HCT116 (cell line): ENCODE measurements at regions not wholly inside any gene's neighbourhood (a gene's known extent, or its start where the extent isn't known, plus 50 kb on each side); places are given as distances from the start of the nearest gene placed in this dataset.

Source experiments
- ATAC-seq: fragments of 200-7000 bp; cut with Tn5 transposase; 2 replicates; pipeline ENCODE4 v1.9.1; 2020; ENCODE audit warnings: mild to moderate bottlenecking, moderate library complexity
- BruUV-seq: library from RNA; stranded (reverse); fragments of 400-500 nt; replicated peaks from 2 replicates; lab custom pipeline; 2021; lab: Mats Ljungman, UMichigan
- CTCF ChIA-PET: fragments of 300-600 bp; sonication (Branson Sonifier 250); formaldehyde crosslinking; loops from one replicate; lab custom pipeline; 2021; ENCODE audit warnings: antibody characterized with exemption; lab: Charles Lee
- POLR2A ChIA-PET: fragments of 300-600, 350-600 bp; sonication (Branson Sonifier 250); formaldehyde crosslinking; loops from one replicate; lab custom pipeline; 2021; ENCODE audit warnings: antibody characterized with exemption; lab: Charles Lee
- RAD21 ChIA-PET, 2 experiments: fragments of 300-600 bp; sonication (Branson Sonifier 250); formaldehyde crosslinking; loops; one replicate each; lab custom pipeline; 2023; ENCODE audit warnings: low total read pairs in 2 of 2; ENCODE audit not compliant: uncharacterized antibody in 2 of 2, unreplicated experiment in 2 of 2, low non-redundant PET in 1 of 2; lab: Charles Lee
- DNase-seq: peaks from one replicate; pipeline ENCODE4 v3.0.0-alpha.2; 2010; ENCODE audit warnings: low read depth, low spot score
- H2AFZ ChIP-seq: fragments of 200-600 bp; shearing (Covaris generic), sonication (generic); 2 replicates; pipeline ENCODE4 v1.6.1; 2017; ENCODE audit warnings: low read depth, mixed run types, mixed read lengths, antibody characterized with exemption, low read length; ENCODE audit not compliant: poor library complexity, severe bottlenecking
- H3K27ac ChIP-seq: 2 replicates; pipeline ENCODE4 v1.5.1; 2012; ENCODE audit warnings: low read depth, low read length
- H3K27me3 ChIP-seq: fragments of 200-600 bp; sonication (generic); 2 replicates; pipeline ENCODE4 v1.6.1; 2016; ENCODE audit warnings: mixed run types, low read length, mixed read lengths; ENCODE audit not compliant: insufficient read depth
- H3K36me3 ChIP-seq, 2 experiments: fragments of 200-500 bp in 1 of 2; fragments of 200-600 bp in 1 of 2; sonication (Bioruptor generic) in 1 of 2; sonication (generic) in 1 of 2; 2 replicates each; pipeline versions ENCODE4 v1.5.1 to v1.6.1; 2014 to 2016; ENCODE audit warnings: low read length in 2 of 2, inconsistent platforms in 1 of 2, mixed read lengths in 1 of 2, mixed run types in 1 of 2; ENCODE audit not compliant: insufficient read depth in 2 of 2, control insufficient read depth in 1 of 2
- H3K4me1 ChIP-seq, 2 experiments: fragments of 200-600 bp in 1 of 2; sonication (generic) in 1 of 2; 2 replicates each; pipeline versions ENCODE4 v1.5.1 to v1.6.1; 2012 to 2017; ENCODE audit warnings: low read length in 2 of 2, inconsistent platforms in 1 of 2, mild to moderate bottlenecking in 1 of 2, mixed read lengths in 1 of 2, mixed run types in 1 of 2, moderate library complexity in 1 of 2; ENCODE audit not compliant: insufficient read depth in 2 of 2, control insufficient read depth in 1 of 2
- H3K4me2 ChIP-seq: fragments of 200-600 bp; sonication (generic); 2 replicates; pipeline ENCODE4 v1.6.1; 2017; ENCODE audit warnings: mixed run types, low read length, mixed read lengths
- H3K4me3 ChIP-seq, 2 experiments: fragments of 200-600 bp in 1 of 2; sonication (generic) in 1 of 2; replicated peaks in 1 of 2; 2 replicates each; pipeline ENCODE4 v1.5.1; 2011 to 2016; ENCODE audit warnings: low read length in 2 of 2, control low read depth in 1 of 2, low read depth in 1 of 2, mild to moderate bottlenecking in 1 of 2, mixed read lengths in 1 of 2, mixed run types in 1 of 2
- H3K79me2 ChIP-seq: fragments of 200-600 bp; sonication (generic); 2 replicates; pipeline ENCODE4 v1.6.1; 2017; ENCODE audit warnings: mild to moderate bottlenecking, mixed run types, low read length, moderate library complexity, mixed read lengths; ENCODE audit not compliant: insufficient read depth
- H3K9ac ChIP-seq: fragments of 200-600 bp; sonication (generic); 2 replicates; pipeline ENCODE4 v1.6.1; 2016; ENCODE audit warnings: low read length, mixed read lengths
- H3K9me2 ChIP-seq: fragments of 200-600 bp; sonication (generic), shearing (Covaris generic); 2 replicates; pipeline ENCODE4 v1.6.1; 2017; ENCODE audit warnings: mixed run types, mild to moderate bottlenecking, moderate library complexity; ENCODE audit not compliant: insufficient read depth
- H3K9me3 ChIP-seq, 2 experiments: fragments of 200-500 bp in 1 of 2; fragments of 200-600 bp in 1 of 2; sonication (Bioruptor generic) in 1 of 2; sonication (generic) in 1 of 2; 2 replicates each; pipeline ENCODE4 v1.6.1; 2014 to 2017; ENCODE audit warnings: low read length in 2 of 2, mixed read lengths in 2 of 2, inconsistent platforms in 1 of 2, low read depth in 1 of 2, mild to moderate bottlenecking in 1 of 2, mixed run types in 1 of 2, moderate library complexity in 1 of 2; ENCODE audit not compliant: control insufficient read depth in 1 of 2, insufficient read depth in 1 of 2
- H4K20me1 ChIP-seq: fragments of 200-600 bp; sonication (generic), shearing (Covaris generic); 2 replicates; pipeline ENCODE4 v1.6.1; 2017; ENCODE audit warnings: mixed run types, mild to moderate bottlenecking, moderate library complexity; ENCODE audit not compliant: insufficient read depth
- CEBPB ChIP-seq: IDR thresholded peaks from 2 replicates; pipeline ENCODE4 v1.6.1; 2012; ENCODE audit warnings: low read depth
- EGR1 ChIP-seq: IDR thresholded peaks from 2 replicates; pipeline ENCODE4 v1.6.1; 2012; ENCODE audit warnings: low read depth
- EZH2phosphoT487 ChIP-seq: fragments of 200-600 bp; IDR thresholded peaks from 2 replicates; pipeline ENCODE4 v1.6.1; 2018; ENCODE audit warnings: antibody characterized with exemption, borderline replicate concordance
- POLR2A ChIP-seq: IDR thresholded peaks from 2 replicates; pipeline ENCODE4 v1.7.0; 2011; ENCODE audit warnings: borderline replicate concordance; ENCODE audit not compliant: insufficient read depth, insufficient read length; ENCODE audit errors: extremely low read depth
- POLR2AphosphoS5 ChIP-seq: IDR thresholded peaks from 2 replicates; pipeline ENCODE4 v1.6.1; 2011; ENCODE audit warnings: mild to moderate bottlenecking, low read depth, low read length, moderate library complexity
- RAD21 ChIP-seq: IDR thresholded peaks from 2 replicates; pipeline ENCODE4 v1.6.1; 2012; ENCODE audit warnings: low read depth, mild to moderate bottlenecking
- SIN3A ChIP-seq: IDR thresholded peaks from 2 replicates; pipeline ENCODE4 v1.6.1; 2012; ENCODE audit warnings: low read depth
- SP1 ChIP-seq: IDR thresholded peaks from 2 replicates; pipeline ENCODE4 v1.6.1; 2012; ENCODE audit warnings: low read depth
- TCF7L2 ChIP-seq: IDR thresholded peaks from 2 replicates; pipeline ENCODE4 v1.7.0; 2011; ENCODE audit warnings: borderline replicate concordance, inconsistent platforms; ENCODE audit not compliant: insufficient read depth, insufficient read length; ENCODE audit errors: extremely low read depth
- YY1 ChIP-seq: IDR thresholded peaks from 2 replicates; pipeline ENCODE4 v1.6.1; 2011; ENCODE audit warnings: low read length, low read depth, moderate library complexity, mild to moderate bottlenecking; ENCODE audit not compliant: insufficient replicate concordance; ENCODE audit errors: extremely low read depth
- ZFX ChIP-seq: fragments of 450-650 bp; IDR thresholded peaks from 2 replicates; pipeline ENCODE4 v1.6.1; 2017
- ZNF274 ChIP-seq: fragments of 200-500 bp; sonication (Bioruptor generic); IDR thresholded peaks from 2 replicates; pipeline ENCODE4 v1.6.1; 2014; ENCODE audit warnings: mild to moderate bottlenecking, low read depth, low read length, inconsistent platforms
- intact Hi-C: fragments of 100-400 bp; cut with micrococcal nuclease; formaldehyde crosslinking; loops from 2 replicates; pipeline ENCODE4 v1.10.0; 2022
- TF ChIP-seq, protein P1 (sequence below): IDR thresholded peaks from 2 replicates; pipeline ENCODE4 v1.6.1; 2011; ENCODE audit warnings: mild to moderate bottlenecking, low read length, moderate library complexity; ENCODE audit not compliant: insufficient replicate concordance; ENCODE audit errors: extremely low read depth
- TF ChIP-seq, protein P2 (sequence below): IDR thresholded peaks from 2 replicates; pipeline ENCODE4 v1.6.1; 2012
- TF ChIP-seq, protein P3 (sequence below): IDR thresholded peaks from 2 replicates; pipeline ENCODE4 v1.6.1; 2012
- TF ChIP-seq, protein P4 (sequence below): IDR thresholded peaks from 2 replicates; pipeline ENCODE4 v1.6.1; 2012; ENCODE audit warnings: low read depth

DNA sequence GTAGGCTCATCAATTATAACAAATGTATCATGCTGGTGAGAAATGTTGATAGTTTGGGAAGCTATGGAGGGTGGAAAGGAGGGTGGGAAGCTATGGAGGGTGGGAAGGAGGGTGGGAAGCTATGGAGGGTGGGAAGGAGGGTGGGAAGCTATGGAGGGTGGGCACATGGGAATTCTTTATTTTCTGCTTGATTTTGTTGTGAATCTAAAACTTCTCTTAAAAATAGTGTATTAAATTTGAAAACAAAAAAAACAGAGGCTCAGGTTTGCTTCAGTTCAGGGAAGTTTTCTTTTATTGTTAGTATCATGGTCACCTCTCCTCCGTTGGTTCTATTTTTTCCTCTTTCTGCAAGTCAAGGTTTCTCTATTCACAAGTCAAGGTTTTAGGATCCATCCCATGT, 106.4 kb downstream of the SOD2 start:
- Histone ChIP-seq H3K4me2 (no peak overlapping the region), H3K4me1 (no peaks in the 10 kb centered on the region), H3K9me2 (no peaks in the 10 kb centered on the region), H3K9me3 (no peaks in the 10 kb centered on the region), H3K79me2 (no peaks in the 10 kb centered on the region), H3K27ac (no peak overlapping the region), H2AFZ (no peak overlapping the region), H3K36me3 (no peaks in the 10 kb centered on the region), H3K9ac (no peak overlapping the region), H3K27me3 (no peaks in the 10 kb centered on the region)
- intact Hi-C loops = no loop called here
- no TSS peak for BruUV-seq
- ChIA-PET CTCF (no interaction called here), RAD21 (no interaction called here)
- TF ChIP-seq ZNF274 (no peak), CEBPB (no peak), POLR2A (no peak), POLR2AphosphoS5 (no peak), EZH2phosphoT487 (no peak), YY1 (no peak), SIN3A (no peak), SP1 (no peak), EGR1 (no peak), ZFX (no peak), RAD21 (no peak), TCF7L2 (no peak)
- TF ChIP-seq, protein P1, sequence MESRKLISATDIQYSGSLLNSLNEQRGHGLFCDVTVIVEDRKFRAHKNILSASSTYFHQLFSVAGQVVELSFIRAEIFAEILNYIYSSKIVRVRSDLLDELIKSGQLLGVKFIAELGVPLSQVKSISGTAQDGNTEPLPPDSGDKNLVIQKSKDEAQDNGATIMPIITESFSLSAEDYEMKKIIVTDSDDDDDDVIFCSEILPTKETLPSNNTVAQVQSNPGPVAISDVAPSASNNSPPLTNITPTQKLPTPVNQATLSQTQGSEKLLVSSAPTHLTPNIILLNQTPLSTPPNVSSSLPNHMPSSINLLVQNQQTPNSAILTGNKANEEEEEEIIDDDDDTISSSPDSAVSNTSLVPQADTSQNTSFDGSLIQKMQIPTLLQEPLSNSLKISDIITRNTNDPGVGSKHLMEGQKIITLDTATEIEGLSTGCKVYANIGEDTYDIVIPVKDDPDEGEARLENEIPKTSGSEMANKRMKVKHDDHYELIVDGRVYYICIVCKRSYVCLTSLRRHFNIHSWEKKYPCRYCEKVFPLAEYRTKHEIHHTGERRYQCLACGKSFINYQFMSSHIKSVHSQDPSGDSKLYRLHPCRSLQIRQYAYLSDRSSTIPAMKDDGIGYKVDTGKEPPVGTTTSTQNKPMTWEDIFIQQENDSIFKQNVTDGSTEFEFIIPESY = no peak
- TF ChIP-seq, protein P2, sequence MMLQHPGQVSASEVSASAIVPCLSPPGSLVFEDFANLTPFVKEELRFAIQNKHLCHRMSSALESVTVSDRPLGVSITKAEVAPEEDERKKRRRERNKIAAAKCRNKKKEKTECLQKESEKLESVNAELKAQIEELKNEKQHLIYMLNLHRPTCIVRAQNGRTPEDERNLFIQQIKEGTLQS = no peak
- TF ChIP-seq, protein P3, sequence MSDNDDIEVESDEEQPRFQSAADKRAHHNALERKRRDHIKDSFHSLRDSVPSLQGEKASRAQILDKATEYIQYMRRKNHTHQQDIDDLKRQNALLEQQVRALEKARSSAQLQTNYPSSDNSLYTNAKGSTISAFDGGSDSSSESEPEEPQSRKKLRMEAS = no peak
- TF ChIP-seq, protein P4, sequence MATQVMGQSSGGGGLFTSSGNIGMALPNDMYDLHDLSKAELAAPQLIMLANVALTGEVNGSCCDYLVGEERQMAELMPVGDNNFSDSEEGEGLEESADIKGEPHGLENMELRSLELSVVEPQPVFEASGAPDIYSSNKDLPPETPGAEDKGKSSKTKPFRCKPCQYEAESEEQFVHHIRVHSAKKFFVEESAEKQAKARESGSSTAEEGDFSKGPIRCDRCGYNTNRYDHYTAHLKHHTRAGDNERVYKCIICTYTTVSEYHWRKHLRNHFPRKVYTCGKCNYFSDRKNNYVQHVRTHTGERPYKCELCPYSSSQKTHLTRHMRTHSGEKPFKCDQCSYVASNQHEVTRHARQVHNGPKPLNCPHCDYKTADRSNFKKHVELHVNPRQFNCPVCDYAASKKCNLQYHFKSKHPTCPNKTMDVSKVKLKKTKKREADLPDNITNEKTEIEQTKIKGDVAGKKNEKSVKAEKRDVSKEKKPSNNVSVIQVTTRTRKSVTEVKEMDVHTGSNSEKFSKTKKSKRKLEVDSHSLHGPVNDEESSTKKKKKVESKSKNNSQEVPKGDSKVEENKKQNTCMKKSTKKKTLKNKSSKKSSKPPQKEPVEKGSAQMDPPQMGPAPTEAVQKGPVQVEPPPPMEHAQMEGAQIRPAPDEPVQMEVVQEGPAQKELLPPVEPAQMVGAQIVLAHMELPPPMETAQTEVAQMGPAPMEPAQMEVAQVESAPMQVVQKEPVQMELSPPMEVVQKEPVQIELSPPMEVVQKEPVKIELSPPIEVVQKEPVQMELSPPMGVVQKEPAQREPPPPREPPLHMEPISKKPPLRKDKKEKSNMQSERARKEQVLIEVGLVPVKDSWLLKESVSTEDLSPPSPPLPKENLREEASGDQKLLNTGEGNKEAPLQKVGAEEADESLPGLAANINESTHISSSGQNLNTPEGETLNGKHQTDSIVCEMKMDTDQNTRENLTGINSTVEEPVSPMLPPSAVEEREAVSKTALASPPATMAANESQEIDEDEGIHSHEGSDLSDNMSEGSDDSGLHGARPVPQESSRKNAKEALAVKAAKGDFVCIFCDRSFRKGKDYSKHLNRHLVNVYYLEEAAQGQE = no peak
- TF ChIP-seq, all 23 proteins: peak for 0
- ATAC-seq (no peak), DNase-seq (no peak)
- no peaks in the 10 kb centered on the region for H4K20me1 ChIP-seq
- POLR2A ChIA-PET = no interaction called here
- no peak overlapping the region for H3K4me3 ChIP-seq
